HepG2 (cell line): ENCODE measurements at regions not wholly inside any gene's neighbourhood (a gene's known extent, or its start where the extent isn't known, plus 50 kb on each side); places are given as distances from the start of the nearest gene placed in this dataset.
A peak's percentile ranks its signal among the peaks of the same experiment; 100 is the strongest.

ENCODE experiments used
- ATAC-seq: fragments of 200-7000 bp; cut with Tn5 transposase; 3 replicates; pipeline ENCODE4 v1.9.1; 2020; ENCODE audit warnings: mild to moderate bottlenecking, moderate library complexity
- BruUV-seq: library from RNA; stranded (reverse); fragments of 400-500 nt; replicated peaks from 2 replicates; lab custom pipeline; 2021; lab: Mats Ljungman, UMichigan
- CTCF ChIA-PET: fragments of 300-600 bp; formaldehyde crosslinking; extraction: SDS; loops from one replicate; lab custom pipeline; 2021; ENCODE audit warnings: low total read pairs, inconsistent platforms, low intra/inter-chr PET ratio; lab: Yijun Ruan, JAX
- POLR2A ChIA-PET: fragments of 350-600 bp; sonication (Branson Sonifier 250); formaldehyde crosslinking; loops from one replicate; lab custom pipeline; 2020; ENCODE audit warnings: antibody characterized with exemption, inconsistent platforms; lab: Yijun Ruan, JAX
- DNase-seq: peaks from one replicate; pipeline ENCODE4 v3.0.0-alpha.2; 2015; ENCODE audit warnings: low spot score
- FAIRE-seq: peaks from 3 replicates; lab custom pipeline; 2011; peaks lifted over from hg19 to GRCh38; lab: Jason Lieb, UNC
- H2AFZ ChIP-seq: one replicate; pipeline ENCODE4 v1.6.1; 2011; ENCODE audit warnings: low read length, inconsistent platforms
- H3K27ac ChIP-seq: fragments of 300-600 bp; 3 replicates; pipeline ENCODE4 v1.8.0; 2011; ENCODE audit warnings: mixed run types, mild to moderate bottlenecking, mixed read lengths, low read length, inconsistent platforms; ENCODE audit not compliant: insufficient read depth; ENCODE audit errors: extremely low read length
- H3K27me3 ChIP-seq, 2 experiments: fragments of 200-600 bp in 1 of 2; 2 replicates in 1 of 2; 3 replicates in 1 of 2; pipeline versions ENCODE4 v1.6.0 to v1.8.0; 2011; ENCODE audit warnings: low read length in 2 of 2, mild to moderate bottlenecking in 2 of 2, moderate library complexity in 2 of 2, inconsistent platforms in 1 of 2; ENCODE audit not compliant: insufficient read depth in 2 of 2, control insufficient read depth in 1 of 2
- H3K36me3 ChIP-seq, 2 experiments: fragments of 200-600 bp in 1 of 2; replicated peaks in 1 of 2; 2 replicates in 1 of 2; 3 replicates in 1 of 2; pipeline versions ENCODE4 v1.5.1 to v1.8.0; 2011; ENCODE audit warnings: low read length in 2 of 2, inconsistent platforms in 1 of 2; ENCODE audit not compliant: insufficient read depth in 2 of 2, control insufficient read depth in 1 of 2
- H3K4me1 ChIP-seq: 2 replicates; pipeline ENCODE4 v1.5.1; 2012; ENCODE audit warnings: low read length, inconsistent platforms; ENCODE audit not compliant: insufficient read depth
- H3K4me2 ChIP-seq: 2 replicates; pipeline ENCODE4 v1.6.0; 2011; ENCODE audit warnings: low read depth, low read length, inconsistent platforms
- H3K4me3 ChIP-seq, 3 experiments: fragments of 200-600 bp in 1 of 3; sonication (generic), shearing (Covaris generic) in 1 of 3; replicated peaks in 1 of 3; 2 replicates each; pipeline ENCODE4 v1.5.1; 2011 to 2016; ENCODE audit warnings: low read length in 3 of 3, inconsistent platforms in 2 of 3, low read depth in 2 of 3, mild to moderate bottlenecking in 2 of 3, control low read depth in 1 of 3, mixed read lengths in 1 of 3; ENCODE audit not compliant: insufficient read depth in 1 of 3
- H3K79me2 ChIP-seq: one replicate; pipeline ENCODE4 v1.6.1; 2011; ENCODE audit warnings: low read length, inconsistent platforms; ENCODE audit not compliant: insufficient read depth
- H3K9ac ChIP-seq: 2 replicates; pipeline ENCODE4 v1.6.0; 2011; ENCODE audit warnings: mild to moderate bottlenecking, low read depth, low read length, inconsistent platforms; ENCODE audit not compliant: insufficient read depth
- H3K9me3 ChIP-seq: 2 replicates; pipeline ENCODE4 v1.5.1; 2012; ENCODE audit warnings: mild to moderate bottlenecking, low read length
- H4K20me1 ChIP-seq: 2 replicates; pipeline ENCODE4 v1.6.0; 2011; ENCODE audit warnings: inconsistent platforms, mild to moderate bottlenecking, low read length, moderate library complexity; ENCODE audit not compliant: insufficient read depth
- ISX ChIP-seq: sonication (generic); formaldehyde crosslinking; conservative IDR thresholded peaks from 2 replicates; pipeline ENCODE4 v1.5.0; 2020; ENCODE audit warnings: missing genetic modification reagents
- RORA ChIP-seq: sonication (generic); formaldehyde crosslinking; IDR thresholded peaks from 2 replicates; pipeline ENCODE4 v1.5.0; 2020; ENCODE audit warnings: mild to moderate bottlenecking, missing genetic modification reagents, moderate library complexity
- SETDB1 ChIP-seq: sonication (generic); formaldehyde crosslinking; IDR thresholded peaks from 2 replicates; pipeline ENCODE4 v1.5.1; 2020; ENCODE audit warnings: missing genetic modification reagents, mild to moderate bottlenecking, borderline replicate concordance
- STAG1 ChIP-seq: sonication (generic); formaldehyde crosslinking; IDR thresholded peaks from 2 replicates; pipeline ENCODE4 v1.4.0; 2020; ENCODE audit warnings: missing genetic modification reagents
- WGBS: methylation state at CpG from one replicate; pipeline ENCODE4 v1.1.6; 2017; ENCODE audit warnings: low lambda C conversion rate; 5-methylcytosine and 5-hydroxymethylcytosine counted together
- in situ Hi-C: cut with HindIII; loops from 2 replicates; pipeline ENCODE4 v1.10.0; 2017; ENCODE audit warnings: low pct_unique_long_range_greater_than_20kb; ENCODE audit not compliant: extremely low pct_ligation_motif_present
- intact Hi-C: fragments of 100-400 bp; cut with micrococcal nuclease; formaldehyde crosslinking; loops from one replicate; pipeline ENCODE4 v1.10.0; 2022; ENCODE audit not compliant: unreplicated experiment
- TF ChIP-seq, protein P1 (sequence below): sonication (generic); formaldehyde crosslinking; IDR thresholded peaks from 2 replicates; pipeline ENCODE4 v1.5.0; 2020; ENCODE audit warnings: mild to moderate bottlenecking, missing genetic modification reagents, moderate library complexity

DNA sequence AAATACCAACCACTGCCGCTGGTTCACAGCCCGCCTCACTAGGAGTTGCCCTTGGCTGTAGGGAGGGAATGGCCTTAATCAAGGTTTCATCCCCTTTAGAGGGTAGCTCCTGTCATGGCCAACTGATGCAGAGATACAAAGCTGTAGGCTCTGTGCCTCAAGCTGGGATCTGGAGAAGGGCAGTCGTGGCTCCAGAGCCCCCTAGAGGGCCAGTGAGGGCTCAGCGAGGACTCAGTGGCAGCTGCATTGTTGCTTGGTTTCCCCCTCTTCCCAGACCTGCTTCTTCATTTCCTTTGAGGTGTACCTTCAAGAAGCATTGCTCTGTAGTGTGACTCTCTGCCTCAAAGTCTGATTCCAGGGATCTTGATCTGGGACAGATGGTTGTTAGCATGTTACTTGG, 302.1 kb downstream of the LPIN1 start:
- intact Hi-C loops (loop anchor here (1.0 kb wide), 1 partner anchor 185 kb away; no protein-coding TSS in a partner anchor), in situ Hi-C loops (no loop called here)
- Histone ChIP-seq H3K9me3 (no peaks in the 10 kb centered on the region), H3K36me3 (no peaks in the 10 kb centered on the region), H3K27me3 (peaks cover 2 to 6% of the 10 kb centered on the region in 2 experiments; a peak in 2 of 5 replicates), H2AFZ (no peak overlapping the region), H3K4me3 (no peak overlapping the region), H3K4me2 (no peak overlapping the region), H3K4me1 (no peaks in the 10 kb centered on the region), H4K20me1 (no peaks in the 10 kb centered on the region), H3K27ac (no peak overlapping the region), H3K9ac (no peak overlapping the region), H3K79me2 (no peaks in the 10 kb centered on the region)
- CTCF ChIA-PET: no interaction called here
- POLR2A ChIA-PET: no interaction called here
- ATAC-seq (peak; percentile 84), DNase-seq (no peak), FAIRE-seq (no peak)
- BruUV-seq: no TSS peak
- 22% methylated on average over 4 of the region's 4 CpGs for WGBS
- TF ChIP-seq STAG1 (peak; percentile 46), SETDB1 (CRISPR knock-in tag) (no peak)
- TF ChIP-seq, protein P1, sequence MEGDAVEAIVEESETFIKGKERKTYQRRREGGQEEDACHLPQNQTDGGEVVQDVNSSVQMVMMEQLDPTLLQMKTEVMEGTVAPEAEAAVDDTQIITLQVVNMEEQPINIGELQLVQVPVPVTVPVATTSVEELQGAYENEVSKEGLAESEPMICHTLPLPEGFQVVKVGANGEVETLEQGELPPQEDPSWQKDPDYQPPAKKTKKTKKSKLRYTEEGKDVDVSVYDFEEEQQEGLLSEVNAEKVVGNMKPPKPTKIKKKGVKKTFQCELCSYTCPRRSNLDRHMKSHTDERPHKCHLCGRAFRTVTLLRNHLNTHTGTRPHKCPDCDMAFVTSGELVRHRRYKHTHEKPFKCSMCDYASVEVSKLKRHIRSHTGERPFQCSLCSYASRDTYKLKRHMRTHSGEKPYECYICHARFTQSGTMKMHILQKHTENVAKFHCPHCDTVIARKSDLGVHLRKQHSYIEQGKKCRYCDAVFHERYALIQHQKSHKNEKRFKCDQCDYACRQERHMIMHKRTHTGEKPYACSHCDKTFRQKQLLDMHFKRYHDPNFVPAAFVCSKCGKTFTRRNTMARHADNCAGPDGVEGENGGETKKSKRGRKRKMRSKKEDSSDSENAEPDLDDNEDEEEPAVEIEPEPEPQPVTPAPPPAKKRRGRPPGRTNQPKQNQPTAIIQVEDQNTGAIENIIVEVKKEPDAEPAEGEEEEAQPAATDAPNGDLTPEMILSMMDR: peak; percentile 41

DNA sequence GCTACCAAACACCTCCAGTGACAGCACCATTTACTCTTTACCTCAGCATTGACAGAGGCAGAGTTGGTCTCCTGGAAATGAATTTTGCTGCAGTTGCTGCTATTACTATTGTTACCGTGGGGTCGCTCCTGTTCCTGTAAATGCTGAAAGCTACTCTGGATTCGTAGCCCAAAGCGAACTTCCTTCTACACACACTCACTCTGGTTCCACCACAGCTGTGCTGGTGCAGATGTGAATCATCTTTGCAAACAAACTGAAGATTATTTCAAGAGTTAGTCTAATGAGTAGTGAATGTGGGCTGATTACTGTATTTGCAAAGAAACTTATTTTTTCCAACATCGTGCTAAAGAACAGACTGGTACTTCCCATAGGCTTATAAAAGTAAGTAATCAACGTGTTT, 304.0 kb downstream of the LPIN1 start:
- no peak overlapping the region for H3K27ac ChIP-seq
- peak; percentile 60 for FAIRE-seq
- intact Hi-C loops: no loop called here

More for the DNA sequence above, 304.0 kb downstream of the LPIN1 start:
- DNase-seq (peak; percentile 16), ATAC-seq (peak; percentile 78)
- peaks cover 2 to 5% of the 10 kb centered on the region in 2 experiments; a peak in 2 of 5 replicates for H3K27me3 ChIP-seq
- POLR2A ChIA-PET: no interaction called here
- H3K79me2 ChIP-seq: no peaks in the 10 kb centered on the region
- H3K36me3 ChIP-seq: no peaks in the 10 kb centered on the region
- H3K4me2 ChIP-seq: no peak overlapping the region
- no peak overlapping the region for H3K9ac ChIP-seq
- no peak for TF ChIP-seq ISX (CRISPR knock-in tag)
- peak; percentile 23 for TF ChIP-seq STAG1
- TF ChIP-seq RORA (CRISPR knock-in tag): no peak
- TF ChIP-seq, protein P1: 0 out of 2 replicates have a peak, but pooled peaks have one; percentile 25
- H2AFZ ChIP-seq: no peak overlapping the region
- H4K20me1 ChIP-seq: no peaks in the 10 kb centered on the region
- BruUV-seq: no TSS peak
- 3% methylated on average over 6 of the region's 6 CpGs for WGBS
- no peak overlapping the region for H3K4me3 ChIP-seq
- no peaks in the 10 kb centered on the region for H3K4me1 ChIP-seq
- in situ Hi-C loops: no loop called here
- CTCF ChIA-PET: no interaction called here
- H3K9me3 ChIP-seq: no peaks in the 10 kb centered on the region
